GM04504 (cell line): ENCODE measurements at regions not wholly inside any gene's neighbourhood (a gene's known extent, or its start where the extent isn't known, plus 50 kb on each side); places are given as distances from the start of the nearest gene placed in this dataset.
"Not testable (repeated sequence)": the region's sequence is repeated elsewhere in the genome, so short reads cannot be mapped to it uniquely, and the experiment has no call there.

ENCODE experiments used
- DNase-seq: peaks from one replicate; pipeline ENCODE4 v3.0.0-alpha.2; 2012; ENCODE audit warnings: low read depth

GRCh38 chr5:106818552-106818951, 852.2 kb downstream of the EFNA5 start:
- no peak for DNase-seq

DNA sequence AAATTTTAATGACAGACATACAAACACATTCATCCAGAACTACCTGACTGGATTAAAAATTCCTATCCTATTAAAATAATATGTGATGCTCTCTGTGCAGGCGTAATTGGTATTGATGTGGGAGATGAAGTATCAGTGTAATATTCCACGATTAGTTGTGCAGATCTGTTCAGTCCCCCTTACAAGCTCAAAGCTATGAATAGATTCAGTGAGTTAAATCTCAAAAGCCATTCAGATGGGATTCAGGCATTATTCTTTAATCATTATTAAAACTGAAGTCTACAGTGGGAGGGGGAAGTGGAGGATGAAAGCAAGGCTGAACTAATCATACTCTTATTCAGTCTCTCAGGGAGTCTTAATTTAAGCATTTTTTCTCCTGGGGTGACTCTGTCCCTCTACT, 855.8 kb downstream of the EFNA5 start:
- no peak for DNase-seq

- no peak for DNase-seq
These were observed 869.2 kb downstream of the EFNA5 start for GRCh38 chr5:106801554-106801953.

DNA sequence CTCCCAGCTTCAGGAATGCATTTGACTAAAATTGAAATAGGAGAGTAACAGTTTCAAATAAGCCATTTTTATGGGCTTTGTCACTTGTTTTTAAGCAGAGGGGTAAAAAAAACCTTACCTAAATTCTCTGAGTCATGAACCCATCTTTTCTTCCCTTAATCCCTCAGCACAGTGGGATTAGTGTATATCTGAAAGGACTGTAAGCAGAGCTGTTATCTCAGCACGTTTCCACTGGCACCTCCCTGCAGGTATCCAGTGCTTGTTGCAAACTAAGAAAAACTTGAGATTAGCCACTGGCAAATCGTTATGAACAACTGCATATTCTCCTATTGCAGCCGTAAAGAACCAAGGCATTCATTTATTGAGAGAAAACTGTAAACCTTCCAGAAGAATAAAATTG, 872.7 kb downstream of the EFNA5 start:
- DNase-seq: no peak

DNA sequence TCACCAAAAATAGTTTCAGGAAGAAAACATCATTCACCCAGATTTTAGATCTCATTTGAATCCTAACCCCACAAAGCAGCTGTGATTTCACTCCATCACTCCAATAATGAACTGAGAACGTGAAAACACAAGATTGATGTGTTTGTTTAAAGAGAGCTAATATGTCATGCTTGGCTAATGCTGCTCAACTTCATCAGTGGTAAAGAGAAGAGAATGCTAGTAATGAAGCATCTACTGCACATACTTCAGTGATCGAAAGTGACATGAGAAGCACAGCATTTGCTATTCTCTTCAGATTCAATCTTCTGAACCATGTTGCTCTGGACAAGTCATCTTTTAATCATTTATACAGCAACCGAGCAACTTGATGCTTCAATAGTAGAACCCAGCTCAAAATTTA, 874.7 kb downstream of the EFNA5 start:
- DNase-seq: no peak

- no peak for DNase-seq
These were observed 885.9 kb downstream of the EFNA5 start for GRCh38 chr5:106784846-106785245.

- DNase-seq: no peak
These were observed 890.4 kb downstream of the EFNA5 start for GRCh38 chr5:106780355-106780754.

- not testable (repeated sequence) for DNase-seq
These were observed 894.2 kb downstream of the EFNA5 start for GRCh38 chr5:106776515-106776914.

- no peak for DNase-seq
These were observed 902.3 kb downstream of the EFNA5 start for GRCh38 chr5:106768392-106768791.

DNA sequence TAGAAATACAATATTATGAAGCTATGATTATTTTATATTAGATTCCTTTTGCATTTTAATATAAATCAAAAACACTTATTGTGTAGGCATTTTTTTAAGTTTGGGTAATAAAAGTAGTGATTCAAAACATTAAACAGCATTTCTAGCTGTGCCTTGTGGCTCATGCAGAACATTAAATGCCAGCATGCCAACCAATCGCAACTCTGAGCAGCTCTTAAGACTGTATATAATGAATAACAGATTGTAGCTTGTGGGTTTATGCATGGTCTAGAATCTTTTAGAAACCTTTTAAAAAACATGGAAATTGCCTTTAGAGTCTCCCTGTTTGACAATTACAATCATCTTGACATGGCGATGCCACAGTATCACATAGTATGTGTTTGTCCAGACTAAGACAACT, 903.8 kb downstream of the EFNA5 start:
- no peak for DNase-seq

GRCh38 chr5:106759581-106759980, 911.2 kb downstream of the EFNA5 start:
- no peak for DNase-seq

DNA sequence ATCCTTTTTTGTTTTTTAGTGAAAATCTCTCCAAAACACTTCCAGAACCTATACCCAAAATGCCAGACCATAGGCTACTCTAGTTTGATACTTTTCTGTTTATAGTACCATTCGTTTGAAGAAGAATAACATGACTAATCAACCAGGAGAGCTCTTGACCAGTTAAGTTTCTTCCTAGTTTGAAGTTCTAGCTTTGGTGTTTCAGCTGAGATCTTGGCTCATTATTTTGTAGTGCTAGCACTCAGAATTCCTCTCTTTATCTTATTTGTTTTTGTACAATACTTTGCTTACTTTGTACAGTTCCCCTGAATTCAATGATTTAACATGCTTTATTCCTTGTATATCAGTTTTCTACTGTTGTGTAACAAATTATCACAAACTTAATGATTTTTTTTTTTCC, 911.6 kb downstream of the EFNA5 start:
- DNase-seq: no peak

DNA sequence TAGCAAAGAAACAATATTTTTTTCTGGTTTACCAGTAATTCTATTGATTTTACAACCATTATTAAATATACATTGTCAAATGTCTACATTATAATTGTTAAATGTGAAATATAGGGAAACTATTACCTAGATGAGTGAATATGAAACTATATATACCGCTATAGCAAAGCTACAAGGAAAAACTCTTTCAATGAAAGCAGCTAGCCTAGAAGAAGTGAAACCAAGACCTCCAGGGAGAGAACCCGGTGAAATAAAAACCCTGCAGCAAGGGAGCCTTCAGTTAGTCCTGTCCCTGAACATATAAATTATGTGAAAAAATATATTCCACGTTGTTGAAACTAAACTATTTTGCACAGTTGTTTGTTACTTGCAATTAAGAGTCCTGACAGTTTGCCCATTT, 913.1 kb downstream of the EFNA5 start:
- no peak for DNase-seq

DNA sequence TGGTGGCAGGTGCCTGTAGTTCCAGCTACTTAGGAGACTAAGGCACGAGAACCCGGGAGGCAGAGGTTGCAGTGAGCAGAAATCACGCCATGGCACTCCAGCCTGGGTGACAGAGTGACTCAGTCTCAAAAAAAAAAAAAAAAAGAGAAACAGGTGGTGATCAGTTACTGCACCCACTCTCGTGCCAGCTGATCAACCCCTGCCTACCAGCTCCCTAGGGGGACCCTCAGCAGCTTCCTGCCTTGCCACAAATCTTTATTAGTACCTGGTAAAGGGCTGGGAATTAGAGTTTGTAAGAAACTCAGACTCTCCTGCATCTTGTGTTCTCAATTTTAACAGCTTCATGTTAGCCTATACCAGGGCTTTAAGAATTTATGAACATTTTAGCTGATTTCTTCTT, 914.9 kb downstream of the EFNA5 start:
- DNase-seq: no peak

DNA sequence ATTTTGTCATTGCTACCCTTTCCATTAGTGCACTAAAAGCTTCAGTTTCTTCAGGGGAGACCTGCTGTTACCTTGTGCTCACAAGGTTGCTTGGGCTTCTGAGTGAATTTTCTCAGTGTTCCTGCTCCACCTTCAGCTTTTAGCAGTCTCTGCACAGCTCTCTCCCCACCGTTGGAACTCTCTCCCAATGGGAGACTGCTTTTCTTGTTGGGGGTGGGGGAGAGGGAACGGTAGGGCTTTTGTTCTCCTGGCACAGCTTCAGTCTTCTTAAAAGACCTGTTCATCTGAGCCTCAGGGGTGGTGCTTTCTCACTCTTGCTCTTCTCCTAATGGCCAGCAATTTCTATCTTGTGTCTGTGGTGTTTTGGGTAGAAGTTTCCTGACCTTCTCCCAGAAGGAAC, 915.7 kb downstream of the EFNA5 start:
- DNase-seq: no peak

DNA sequence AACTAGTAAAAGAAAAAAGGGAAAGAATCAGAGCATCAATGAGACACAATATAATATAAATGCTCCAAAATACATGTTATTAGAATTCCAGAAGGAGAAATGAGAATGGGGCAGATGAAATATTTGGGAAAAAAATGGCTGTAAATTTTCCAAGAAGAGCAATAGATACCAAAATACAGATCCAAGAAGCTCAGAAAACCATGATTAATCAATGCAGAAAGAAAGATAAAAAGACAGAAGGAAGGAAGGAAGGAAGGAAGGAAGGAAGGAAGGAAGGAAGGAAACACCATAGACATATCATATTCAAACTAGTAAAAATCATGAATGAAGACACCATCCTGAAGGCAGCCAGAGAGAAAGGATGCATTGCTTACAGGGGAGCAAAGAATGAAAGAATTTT, 920.9 kb downstream of the EFNA5 start:
- no peak for DNase-seq

GRCh38 chr5:106739127-106739526, 931.6 kb downstream of the EFNA5 start:
- DNase-seq: no peak

DNA sequence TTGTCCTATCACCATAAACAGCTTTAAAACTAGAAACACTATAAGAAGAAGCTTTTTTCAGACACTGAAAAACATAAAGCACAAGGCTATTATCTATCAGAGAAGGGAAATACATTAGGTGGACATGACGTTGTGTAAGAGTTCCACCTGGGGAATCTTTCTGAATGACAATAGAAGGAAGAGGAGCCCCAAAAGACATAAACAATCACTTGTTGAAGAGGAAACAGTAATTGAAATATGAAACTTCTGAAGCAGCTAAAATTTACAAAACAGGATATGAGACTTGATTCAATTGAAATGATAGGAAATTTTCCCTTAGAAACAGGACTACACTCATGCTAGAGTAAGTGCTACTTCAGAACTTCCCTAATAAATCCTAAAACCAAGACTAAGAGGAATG, 933.6 kb downstream of the EFNA5 start:
- DNase-seq: no peak

GRCh38 chr5:106732624-106733023, 938.1 kb downstream of the EFNA5 start:
- no peak for DNase-seq

- no peak for DNase-seq
These were observed 939.8 kb downstream of the EFNA5 start for GRCh38 chr5:106730912-106731311.

DNA sequence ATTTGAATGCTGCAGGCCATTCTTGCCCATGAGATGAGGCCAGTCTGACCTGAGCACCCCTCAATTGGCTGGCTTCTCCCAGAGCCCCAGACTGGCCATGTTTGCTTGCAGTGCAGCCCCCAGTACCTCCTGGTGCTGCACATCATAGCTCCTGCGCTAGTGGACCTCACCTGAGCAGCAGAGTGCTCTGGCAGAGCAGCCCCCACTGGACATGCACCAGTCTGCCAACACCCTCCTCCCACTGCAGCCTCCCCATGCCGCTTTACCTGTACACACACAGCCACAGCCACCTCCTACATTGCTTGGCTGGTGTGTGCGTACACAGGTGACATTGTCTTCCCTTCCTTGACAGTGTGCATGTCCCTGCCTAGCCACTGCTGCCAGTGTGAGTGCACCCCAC, 940.2 kb downstream of the EFNA5 start:
- no peak for DNase-seq

DNA sequence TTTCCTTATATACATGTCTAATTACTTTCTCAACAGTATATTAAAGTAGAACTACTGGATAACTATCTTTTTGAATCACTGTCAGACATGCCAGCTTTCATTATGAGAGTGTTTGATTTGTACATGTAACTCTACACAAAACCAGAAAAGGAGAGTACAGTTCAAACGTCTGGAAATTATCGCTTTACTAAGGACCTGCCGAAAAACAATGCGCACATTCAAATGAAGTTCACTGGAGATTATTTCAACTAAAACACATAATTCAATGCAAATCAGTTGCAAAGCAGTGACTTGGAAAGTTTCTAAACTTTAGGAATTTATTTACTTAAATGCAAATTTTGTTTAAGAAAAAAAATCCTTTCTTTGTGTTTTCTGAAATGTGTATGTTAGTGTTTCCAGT, 942.5 kb downstream of the EFNA5 start:
- DNase-seq: no peak

DNA sequence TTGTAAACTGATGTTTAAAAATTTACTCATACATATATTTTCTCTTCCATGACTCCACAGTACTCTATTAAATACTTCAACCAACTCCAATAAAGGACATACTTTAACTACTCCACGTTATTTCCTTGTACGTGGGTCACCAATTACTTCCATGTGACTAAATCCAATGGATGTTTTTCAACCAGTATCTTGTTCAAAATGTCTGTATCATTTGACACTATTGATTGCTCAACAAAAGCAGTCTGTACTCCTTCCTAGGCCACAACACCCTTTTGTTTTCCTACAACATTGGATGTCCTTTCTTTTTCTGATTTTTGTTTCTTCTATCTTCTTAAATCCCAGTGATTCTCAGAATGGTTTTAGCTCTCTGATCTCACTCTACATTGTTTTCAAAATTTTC, 943.7 kb downstream of the EFNA5 start:
- no peak for DNase-seq

GRCh38 chr5:106720367-106720766, 950.4 kb downstream of the EFNA5 start:
- no peak for DNase-seq

GRCh38 chr5:106699796-106700195, 970.9 kb downstream of the EFNA5 start:
- no peak for DNase-seq
